ENCODE measurements at regions not wholly inside any gene's neighbourhood (a gene's known extent, or its start where the extent isn't known, plus 50 kb on each side); places are given as distances from the start of the nearest gene placed in this dataset.

DNA sequence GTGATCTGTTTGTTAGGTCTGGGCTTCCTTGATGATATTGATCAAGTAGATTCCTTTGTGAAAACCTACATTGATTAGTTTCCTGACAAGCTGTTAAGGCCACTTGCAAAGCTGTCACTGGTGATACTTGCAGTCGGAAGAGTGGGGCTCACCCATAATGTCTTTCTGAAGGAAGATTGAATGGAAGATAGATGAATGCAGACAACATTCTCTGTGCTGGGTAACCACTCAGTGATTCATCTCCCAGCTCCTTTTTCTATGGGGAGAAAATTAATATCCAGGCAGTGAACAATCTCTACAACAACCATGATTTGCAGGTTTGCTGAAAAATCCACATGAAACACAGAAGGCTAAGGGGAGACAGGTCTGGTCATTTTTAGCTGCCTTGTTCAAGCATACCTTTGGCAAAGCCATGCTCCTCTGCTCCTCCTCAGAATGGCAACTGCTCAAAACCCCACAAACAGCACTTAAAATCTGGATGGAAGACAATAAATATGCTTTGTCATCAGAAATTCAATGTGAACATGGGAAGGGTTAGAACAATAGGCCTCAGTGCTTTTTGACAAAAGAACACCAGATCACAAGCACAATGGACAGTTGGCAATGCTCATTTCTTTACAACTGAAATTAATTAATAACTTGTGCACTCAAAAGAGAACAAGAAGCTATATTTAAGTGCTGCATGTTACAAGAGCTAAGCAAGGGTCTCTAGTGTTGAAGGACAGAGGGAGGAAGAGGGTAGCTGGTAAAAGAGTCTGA, 495.4 kb downstream of the TOX3 start:
- Mint-ChIP-seq H3K4me1 (ENCODE audit: low read depth) (no peaks in the 10 kb centered on the region), H3K27ac (no peak overlapping the region), H3K27me3 (no peaks in the 10 kb centered on the region), H3K36me3 (ENCODE audit: low read depth) (no peaks in the 10 kb centered on the region), H3K4me3 (no peak overlapping the region), H3K9me3 (peaks cover 17% of the 10 kb centered on the region)
- DNase-seq, result no peak

DNA sequence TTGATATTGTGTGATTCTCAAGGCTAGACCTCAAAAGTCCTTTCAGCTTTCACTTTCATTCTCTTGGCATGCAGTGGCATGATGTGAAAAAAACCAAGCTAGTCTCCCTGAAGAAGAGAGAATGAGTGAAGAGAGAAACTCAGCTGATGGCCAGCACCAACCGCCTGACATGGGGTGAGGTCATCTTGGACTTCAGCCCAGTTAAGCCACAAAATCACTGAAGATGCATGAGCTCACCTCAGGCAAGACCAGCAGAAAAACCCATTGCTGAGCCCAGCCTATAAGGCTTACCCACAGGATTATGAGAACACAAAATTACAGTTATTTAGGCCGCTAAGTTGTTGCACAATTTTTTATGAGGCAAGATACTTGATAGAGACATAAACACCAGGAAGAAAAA, 496.5 kb downstream of the TOX3 start:
- Mint-ChIP-seq H3K4me3 (no peak overlapping the region), H3K9me3 (peaks cover 20% of the 10 kb centered on the region), H3K27me3 (no peaks in the 10 kb centered on the region), H3K36me3 (ENCODE audit: low read depth) (no peaks in the 10 kb centered on the region), H3K4me1 (ENCODE audit: low read depth) (no peaks in the 10 kb centered on the region), H3K27ac (no peak overlapping the region)
- no peak for DNase-seq

DNA sequence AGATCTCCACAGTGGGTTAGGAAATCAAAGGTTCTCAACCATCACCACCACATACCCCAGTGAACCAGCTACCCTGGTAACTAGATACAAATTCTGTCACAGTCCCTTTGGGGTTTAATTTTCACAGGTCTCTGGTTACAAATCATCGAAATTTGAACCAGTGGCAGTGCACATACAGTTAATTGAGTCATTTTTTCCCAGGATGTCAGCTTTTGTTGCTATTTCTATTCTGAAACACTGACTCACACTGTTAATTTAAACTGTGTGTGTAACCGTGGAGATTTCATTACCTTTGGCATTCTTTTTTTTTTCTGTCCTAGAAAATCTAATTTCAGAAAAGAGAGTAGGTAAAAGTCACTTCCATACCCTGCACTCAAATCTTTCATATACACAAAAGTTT, 511.5 kb downstream of the TOX3 start:
- H3K4me3 Mint-ChIP-seq, result no peak overlapping the region
- DNase-seq, result no peak
- no peaks in the 10 kb centered on the region for H3K4me1 Mint-ChIP-seq (ENCODE audit: low read depth)
- no peaks in the 10 kb centered on the region for H3K36me3 Mint-ChIP-seq (ENCODE audit: low read depth)
- H3K27ac Mint-ChIP-seq, result no peak overlapping the region
- H3K27me3 Mint-ChIP-seq, result no peaks in the 10 kb centered on the region
- peaks cover 10% of the 10 kb centered on the region for H3K9me3 Mint-ChIP-seq

DNA sequence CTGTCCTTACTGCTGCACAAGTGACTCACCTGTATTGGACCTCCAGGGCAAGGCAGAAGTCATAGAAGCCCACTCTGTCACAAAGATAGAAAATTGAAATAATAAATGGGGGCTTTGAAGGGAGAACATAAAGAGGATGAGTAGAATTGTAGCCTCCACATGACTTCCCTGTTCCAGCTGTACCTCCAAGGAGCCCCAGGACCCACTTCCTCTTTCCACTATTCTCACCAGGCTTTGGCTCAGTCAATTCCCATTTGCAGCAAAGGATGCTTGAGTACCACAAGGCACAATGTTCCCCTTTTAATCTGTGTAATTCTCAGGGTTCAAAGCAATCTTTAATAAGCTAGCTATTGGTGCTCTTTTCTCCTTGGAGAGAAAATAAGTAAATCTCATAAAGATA, 512.1 kb downstream of the TOX3 start:
- Mint-ChIP-seq H3K4me3 (no peak overlapping the region), H3K27me3 (no peaks in the 10 kb centered on the region), H3K36me3 (ENCODE audit: low read depth) (no peaks in the 10 kb centered on the region), H3K27ac (no peak overlapping the region), H3K9me3 (peaks cover 10% of the 10 kb centered on the region), H3K4me1 (ENCODE audit: low read depth) (no peaks in the 10 kb centered on the region)
- no peak for DNase-seq

DNA sequence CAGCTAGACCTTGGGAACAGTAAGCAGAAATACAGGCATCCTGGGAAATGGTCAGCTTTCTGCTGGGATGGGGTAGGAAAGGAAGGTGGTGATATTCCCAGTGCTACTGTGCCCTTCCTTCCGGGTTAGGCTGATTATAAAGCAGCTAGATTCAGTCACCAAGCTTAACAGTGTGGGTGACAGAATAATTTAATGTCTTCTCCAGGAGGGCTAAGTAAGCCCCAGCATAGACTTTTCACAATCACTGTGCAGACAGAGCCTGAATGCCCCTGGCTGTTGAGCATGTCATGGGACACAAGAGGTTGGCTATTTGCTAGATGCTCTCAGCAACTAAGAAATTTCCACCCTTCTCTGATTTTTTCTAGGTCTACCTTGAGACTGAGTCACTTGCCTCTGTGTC, 513.0 kb downstream of the TOX3 start:
- no peak for DNase-seq
- Mint-ChIP-seq H3K36me3 (ENCODE audit: low read depth) (no peaks in the 10 kb centered on the region), H3K27ac (no peak overlapping the region), H3K4me3 (no peak overlapping the region), H3K9me3 (peaks cover 10% of the 10 kb centered on the region), H3K4me1 (ENCODE audit: low read depth) (no peaks in the 10 kb centered on the region), H3K27me3 (no peaks in the 10 kb centered on the region)

DNA sequence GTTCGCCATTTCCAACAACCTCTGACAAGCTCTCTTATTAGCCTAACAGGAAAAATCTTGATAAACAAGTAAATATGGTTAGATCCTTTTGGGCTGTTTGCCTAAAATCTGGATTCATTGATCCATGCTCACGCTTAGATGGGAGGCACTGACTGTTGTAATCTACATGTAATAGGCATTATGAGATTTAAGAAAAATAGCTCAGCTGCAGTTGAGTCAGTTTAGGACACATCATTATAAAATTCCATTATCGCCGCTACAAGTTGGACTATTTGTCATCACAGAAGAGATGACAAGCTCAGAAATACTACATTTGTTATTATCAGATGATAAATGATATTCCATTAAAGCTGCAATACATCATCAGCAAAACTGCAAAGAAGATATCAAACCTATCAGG, 524.0 kb downstream of the TOX3 start:
- no peak for DNase-seq
- no peaks in the 10 kb centered on the region for H3K27me3 Mint-ChIP-seq
- H3K27ac Mint-ChIP-seq, result no peak overlapping the region
- no peaks in the 10 kb centered on the region for H3K36me3 Mint-ChIP-seq (ENCODE audit: low read depth)
- peaks cover 9% of the 10 kb centered on the region for H3K9me3 Mint-ChIP-seq
- no peaks in the 10 kb centered on the region for H3K4me1 Mint-ChIP-seq (ENCODE audit: low read depth)
- no peak overlapping the region for H3K4me3 Mint-ChIP-seq

DNA sequence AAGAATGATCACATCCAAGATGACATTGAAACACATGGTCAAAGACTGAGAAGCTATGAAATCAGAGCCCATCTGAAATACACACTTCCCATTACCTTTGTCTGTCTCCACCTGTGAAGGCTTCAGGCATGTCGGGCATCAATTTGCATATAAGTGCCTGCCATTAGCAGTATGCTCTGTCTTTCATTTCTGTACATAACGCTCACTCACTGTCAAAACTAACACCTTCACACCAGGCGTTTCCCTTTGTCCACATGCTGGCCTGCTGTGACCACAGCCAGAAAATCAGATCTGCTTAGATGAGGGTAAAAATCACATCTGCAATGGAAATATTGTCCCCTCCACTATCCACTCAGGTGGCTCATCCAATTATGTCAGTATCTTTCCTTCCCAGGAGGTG, 524.8 kb downstream of the TOX3 start:
- H3K4me1 Mint-ChIP-seq (ENCODE audit: low read depth), result no peaks in the 10 kb centered on the region
- H3K9me3 Mint-ChIP-seq, result peaks cover 9% of the 10 kb centered on the region
- no peak overlapping the region for H3K27ac Mint-ChIP-seq
- H3K27me3 Mint-ChIP-seq, result no peaks in the 10 kb centered on the region
- H3K36me3 Mint-ChIP-seq (ENCODE audit: low read depth), result no peaks in the 10 kb centered on the region
- DNase-seq, result no peak
- H3K4me3 Mint-ChIP-seq, result no peak overlapping the region

DNA sequence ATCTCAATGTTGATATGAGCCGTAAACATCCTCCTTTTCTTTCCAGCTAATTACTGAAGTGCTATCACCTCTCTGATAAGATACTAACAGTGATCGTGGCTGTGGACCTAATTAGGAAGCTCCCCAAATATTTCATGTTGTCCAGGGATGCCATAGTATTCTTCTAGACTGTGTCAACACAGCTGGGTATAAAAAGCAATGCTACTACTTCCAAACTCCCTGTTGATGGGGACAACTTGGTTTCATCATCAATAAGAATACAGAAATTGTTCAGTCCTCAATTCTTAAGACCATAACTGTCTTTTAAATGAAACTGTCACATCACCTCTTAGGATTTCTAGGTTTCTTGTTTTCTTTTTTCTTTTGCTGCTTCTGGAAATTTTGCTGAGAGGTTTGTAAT, 530.6 kb downstream of the TOX3 start:
- H3K4me3 Mint-ChIP-seq, result no peak overlapping the region
- no peaks in the 10 kb centered on the region for H3K27me3 Mint-ChIP-seq

DNA sequence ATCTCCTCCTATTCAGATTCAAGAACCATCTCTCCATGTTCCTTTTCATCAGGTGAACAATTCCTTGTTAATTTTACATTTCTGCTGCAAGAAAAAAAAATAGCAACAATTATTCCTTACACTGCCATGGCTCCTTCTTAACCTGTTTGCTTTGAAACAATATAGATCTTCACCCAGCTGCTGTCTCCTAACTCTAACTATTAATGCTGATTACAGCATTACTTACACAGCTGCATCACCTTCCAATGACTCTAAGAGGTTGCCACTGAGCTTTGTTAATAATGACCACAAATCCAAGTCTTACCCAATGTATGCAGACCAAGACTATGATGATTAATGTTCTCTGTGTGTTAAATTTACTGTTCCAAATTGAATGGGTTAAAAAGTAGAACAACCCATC, 541.4 kb downstream of the TOX3 start:
- H3K9me3 Mint-ChIP-seq, result no peaks in the 10 kb centered on the region
- no peaks in the 10 kb centered on the region for H3K4me1 Mint-ChIP-seq (ENCODE audit: low read depth)
- no peak for DNase-seq
- no peaks in the 10 kb centered on the region for H3K36me3 Mint-ChIP-seq (ENCODE audit: low read depth)
- H3K27me3 Mint-ChIP-seq, result no peaks in the 10 kb centered on the region
- no peak overlapping the region for H3K4me3 Mint-ChIP-seq
- no peak overlapping the region for H3K27ac Mint-ChIP-seq

More for the DNA sequence above, 530.6 kb downstream of the TOX3 start:
- Mint-ChIP-seq H3K9me3 (peaks cover 23% of the 10 kb centered on the region), H3K36me3 (ENCODE audit: low read depth) (no peaks in the 10 kb centered on the region), H3K27ac (no peak overlapping the region), H3K4me1 (ENCODE audit: low read depth) (no peaks in the 10 kb centered on the region)
- no peak for DNase-seq

DNA sequence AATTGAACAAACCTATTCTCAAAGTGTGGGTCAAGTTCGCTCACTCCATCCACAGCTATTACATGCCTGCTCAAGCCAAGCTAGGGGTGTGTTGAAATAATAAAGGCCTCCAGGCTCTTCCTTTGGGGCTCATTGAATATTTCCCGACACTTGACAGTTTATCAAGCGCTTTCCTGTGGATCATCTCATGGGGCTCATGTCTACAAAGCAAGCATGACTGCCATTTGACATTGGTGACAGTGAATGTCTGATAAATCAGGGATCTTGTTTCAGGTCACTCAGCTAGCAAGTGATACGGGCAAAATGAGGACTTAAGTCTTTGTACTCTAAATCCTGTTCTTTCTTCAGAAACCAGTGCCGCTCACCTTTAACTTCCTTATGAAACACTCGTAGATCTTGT, 542.6 kb downstream of the TOX3 start:
- Mint-ChIP-seq H3K36me3 (ENCODE audit: low read depth) (no peaks in the 10 kb centered on the region), H3K27me3 (no peaks in the 10 kb centered on the region), H3K27ac (no peak overlapping the region), H3K4me1 (ENCODE audit: low read depth) (no peaks in the 10 kb centered on the region), H3K9me3 (peaks cover 6% of the 10 kb centered on the region), H3K4me3 (no peak overlapping the region)
- no peak for DNase-seq

DNA sequence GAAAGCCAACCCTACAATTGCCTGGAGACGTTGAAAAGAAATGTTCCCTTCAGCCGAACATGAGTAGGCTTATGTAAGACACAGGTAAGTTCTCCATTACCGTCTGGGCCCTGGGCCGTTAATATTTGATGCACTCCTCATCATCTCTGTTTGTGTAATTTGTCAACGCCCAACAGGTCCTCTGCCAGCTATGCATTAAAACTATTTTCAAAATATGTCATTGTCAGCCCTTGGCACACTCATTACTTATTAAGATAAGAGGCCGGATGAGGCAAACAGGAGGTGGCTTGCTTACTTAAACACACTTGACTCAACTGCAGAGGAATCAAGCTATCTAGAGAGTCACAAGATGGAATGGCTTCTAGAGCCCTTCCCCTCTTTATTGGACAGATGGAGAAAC, 544.9 kb downstream of the TOX3 start:
- Mint-ChIP-seq H3K27ac (no peak overlapping the region), H3K4me3 (no peak overlapping the region)

DNA sequence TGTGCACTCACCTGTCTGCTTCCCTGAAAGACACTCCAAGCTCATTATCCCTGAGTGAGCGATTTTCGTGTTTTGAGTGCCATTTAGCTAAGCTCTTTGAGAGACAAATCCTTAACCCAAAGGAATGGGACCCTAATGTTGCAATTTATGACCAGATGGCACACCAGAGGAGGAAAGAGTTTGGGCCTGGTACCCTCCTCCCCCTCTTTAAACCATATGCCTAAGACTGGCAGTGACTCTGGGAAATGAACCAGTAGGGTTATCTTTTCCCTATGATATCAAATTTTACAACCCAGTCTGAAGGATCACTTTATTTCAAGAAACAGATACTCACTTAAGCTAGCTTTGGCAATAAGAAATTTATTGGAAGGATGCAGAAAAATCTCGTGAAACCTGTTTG, 550.4 kb downstream of the TOX3 start:
- H3K27me3 Mint-ChIP-seq, result no peaks in the 10 kb centered on the region
- no peak overlapping the region for H3K27ac Mint-ChIP-seq
- no peak for DNase-seq
- H3K9me3 Mint-ChIP-seq, result peaks cover 15% of the 10 kb centered on the region
- H3K36me3 Mint-ChIP-seq (ENCODE audit: low read depth), result no peaks in the 10 kb centered on the region
- no peak overlapping the region for H3K4me3 Mint-ChIP-seq
- no peaks in the 10 kb centered on the region for H3K4me1 Mint-ChIP-seq (ENCODE audit: low read depth)

More for the DNA sequence above, 544.9 kb downstream of the TOX3 start:
- Mint-ChIP-seq H3K4me1 (ENCODE audit: low read depth) (no peaks in the 10 kb centered on the region), H3K27me3 (no peaks in the 10 kb centered on the region), H3K36me3 (ENCODE audit: low read depth) (no peaks in the 10 kb centered on the region), H3K9me3 (peaks cover 9% of the 10 kb centered on the region)
- DNase-seq, result no peak

DNA sequence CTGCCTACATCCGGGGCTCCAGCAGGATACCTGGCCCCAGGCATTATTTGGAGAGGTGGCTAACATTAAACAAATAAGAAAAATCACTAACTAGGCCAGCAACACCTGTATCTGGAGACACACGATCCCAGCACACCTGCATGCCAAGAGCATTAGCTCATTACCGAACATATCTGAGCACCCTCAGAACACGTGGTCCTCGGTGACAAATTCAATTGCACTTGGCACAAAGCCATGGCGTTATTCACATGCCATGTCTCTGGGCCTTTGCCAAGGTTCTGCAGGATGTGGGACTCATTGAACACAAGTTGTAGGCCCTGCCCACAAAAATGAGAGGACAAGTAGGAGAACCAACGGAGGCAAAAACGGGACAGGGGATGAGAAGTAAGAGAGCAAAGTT, 552.3 kb downstream of the TOX3 start:
- Mint-ChIP-seq H3K27me3 (no peaks in the 10 kb centered on the region), H3K4me3 (no peak overlapping the region), H3K27ac (no peak overlapping the region), H3K9me3 (peaks cover 14% of the 10 kb centered on the region), H3K36me3 (ENCODE audit: low read depth) (no peaks in the 10 kb centered on the region), H3K4me1 (ENCODE audit: low read depth) (no peaks in the 10 kb centered on the region)
- DNase-seq, result no peak

DNA sequence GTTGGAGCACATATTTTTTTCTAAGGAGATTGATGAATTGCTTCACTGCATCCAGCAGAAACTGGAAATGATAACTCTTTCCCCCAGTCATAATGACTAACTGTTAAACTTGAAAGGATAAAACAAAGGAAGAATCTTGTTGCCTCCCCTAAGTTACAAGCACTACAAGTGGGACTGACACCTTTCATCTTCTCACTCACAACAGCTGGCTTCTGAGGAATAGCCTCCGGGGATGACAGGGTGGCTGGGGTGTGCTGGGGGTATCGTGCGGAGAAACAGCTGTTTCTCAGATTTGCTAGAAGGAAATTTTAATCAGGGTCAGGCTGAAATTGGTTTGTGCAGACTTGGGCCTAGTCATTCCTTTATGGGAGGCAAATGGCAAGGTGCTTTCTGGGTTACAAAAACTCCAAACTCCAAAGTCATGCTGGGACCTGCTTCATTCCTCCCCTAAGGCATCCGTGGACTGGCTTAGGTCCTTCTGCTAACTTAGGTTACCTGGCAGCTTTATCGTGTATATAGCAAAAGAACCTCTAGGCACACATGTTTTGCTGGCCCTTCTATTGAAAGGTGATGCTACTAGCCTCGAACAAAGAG, 557.2 kb downstream of the TOX3 start:
- DNase-seq, result no peak
- no peaks in the 10 kb centered on the region for H3K27me3 Mint-ChIP-seq
- H3K9me3 Mint-ChIP-seq, result peaks cover 10% of the 10 kb centered on the region
- no peaks in the 10 kb centered on the region for H3K4me1 Mint-ChIP-seq (ENCODE audit: low read depth)
- H3K36me3 Mint-ChIP-seq (ENCODE audit: low read depth), result no peaks in the 10 kb centered on the region
- H3K4me3 Mint-ChIP-seq, result no peak overlapping the region
- no peak overlapping the region for H3K27ac Mint-ChIP-seq

DNA sequence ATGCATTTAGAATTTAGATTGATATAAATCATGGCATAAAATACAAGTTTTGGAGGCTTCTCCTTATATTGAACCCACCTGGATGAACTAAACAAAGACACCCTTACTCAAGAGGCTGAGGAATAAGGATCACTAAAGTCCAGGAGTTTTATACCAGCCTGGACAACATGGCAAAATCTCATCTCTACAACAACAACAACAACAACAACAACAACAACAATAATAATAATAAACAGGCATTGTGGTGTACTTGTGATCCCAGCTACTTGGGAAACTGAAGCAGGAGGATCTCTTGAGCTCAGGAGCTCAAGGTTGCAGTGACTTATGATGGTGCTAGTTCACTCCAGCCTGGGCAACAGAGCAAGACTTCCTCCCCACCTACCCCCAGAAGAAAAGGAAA, 558.0 kb downstream of the TOX3 start:
- Mint-ChIP-seq H3K27me3 (no peaks in the 10 kb centered on the region), H3K4me1 (ENCODE audit: low read depth) (no peaks in the 10 kb centered on the region), H3K9me3 (peaks cover 10% of the 10 kb centered on the region), H3K4me3 (no peak overlapping the region), H3K36me3 (ENCODE audit: low read depth) (no peaks in the 10 kb centered on the region), H3K27ac (no peak overlapping the region)
- DNase-seq, result no peak
